ENCODE measurements at regions not wholly inside any gene's neighbourhood (a gene's known extent, or its start where the extent isn't known, plus 50 kb on each side); places are given as distances from the start of the nearest gene placed in this dataset.

DNA sequence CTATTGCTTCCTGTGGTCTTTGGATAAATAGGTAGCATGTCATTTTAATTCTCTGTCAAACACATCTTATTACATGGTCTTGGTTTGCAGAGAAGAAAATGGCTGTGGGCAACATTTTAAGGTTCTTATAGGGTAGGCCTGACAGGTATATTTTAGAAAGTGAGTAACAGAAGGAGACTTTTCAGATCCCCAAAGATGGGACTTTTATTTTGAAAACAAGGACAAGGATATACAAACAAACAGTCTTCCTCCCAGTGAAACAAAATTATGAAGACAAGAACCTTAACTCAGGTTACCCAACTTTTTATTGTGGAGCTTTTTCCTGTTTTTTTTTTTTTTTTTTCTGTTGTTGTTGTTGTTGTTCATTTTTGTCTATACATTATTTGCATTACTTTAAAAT, 916.2 kb downstream of the NTRK3 start:
- DNase-seq, result no peak
- TF ChIP-seq POLR2A (IDR thresholded peaks at IDR 0.05) (no peak), CTCF (IDR thresholded peaks at IDR 0.05) (no peak)

DNA sequence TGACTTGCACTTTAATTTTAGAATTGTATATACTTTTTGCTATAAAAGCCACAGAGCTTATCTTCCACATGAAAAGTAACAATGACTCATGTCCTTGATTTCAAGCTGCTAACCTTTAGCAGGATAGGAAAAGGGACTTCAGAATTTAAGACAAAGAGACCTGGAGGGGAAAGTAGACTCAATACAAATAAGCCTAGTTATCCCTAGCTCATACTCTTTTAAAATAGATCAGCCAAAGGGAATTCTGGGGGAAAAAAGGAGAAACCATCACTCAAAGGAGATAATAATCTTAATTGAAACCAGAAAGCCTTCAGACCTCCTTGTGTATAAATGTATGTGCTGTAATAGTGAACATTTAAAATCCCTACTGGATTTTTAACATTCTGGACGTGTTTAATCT, 930.3 kb downstream of the NTRK3 start:
- Histone ChIP-seq H3K27ac (no peak overlapping the region), H3K36me3 (replicated peaks in 1 of 2) (no peaks in the 10 kb centered on the region), H3K9me3 (replicated peaks in 1 of 3) (no peaks in the 10 kb centered on the region), H3K4me3 (no peak overlapping the region), H3K4me1 (replicated peaks in 1 of 2) (peaks cover 0 to 4% of the 10 kb centered on the region in 2 donors), H3K27me3 (no peaks in the 10 kb centered on the region)
- intact Hi-C loops (cut with DNase I), result no loop called here
- no peak for TF ChIP-seq CTCF (IDR thresholded peaks at IDR 0.05)
- no peak for TF ChIP-seq POLR2A (IDR thresholded peaks at IDR 0.05)
- 18 to 32% (median 20%) methylated on average over 1 of the region's 1 CpG for WGBS, 4 donors
- DNase-seq, result no peak

More for the DNA sequence above, 916.2 kb downstream of the NTRK3 start:
- Histone ChIP-seq H3K27ac (no peak overlapping the region), H3K27me3 (no peaks in the 10 kb centered on the region), H3K9me3 (replicated peaks in 1 of 3) (no peaks in the 10 kb centered on the region), H3K36me3 (replicated peaks in 1 of 2) (no peaks in the 10 kb centered on the region), H3K4me1 (replicated peaks in 1 of 2) (no peaks in the 10 kb centered on the region), H3K4me3 (no peak overlapping the region)
- intact Hi-C loops (cut with DNase I), result no loop called here

- no peaks in the 10 kb centered on the region for H3K36me3 ChIP-seq (replicated peaks in 1 of 2)
- no peaks in the 10 kb centered on the region for H3K9me3 ChIP-seq (replicated peaks in 1 of 3)
- H3K27ac ChIP-seq, result no peak overlapping the region
- TF ChIP-seq CTCF (IDR thresholded peaks at IDR 0.05), result no peak
- no peak for TF ChIP-seq POLR2A (IDR thresholded peaks at IDR 0.05)
- H3K27me3 ChIP-seq, result no peaks in the 10 kb centered on the region
- H3K4me1 ChIP-seq (replicated peaks in 1 of 2), result peaks cover 0 to 4% of the 10 kb centered on the region in 2 donors
- intact Hi-C loops (cut with DNase I), result no loop called here
- DNase-seq, result no peak
- no peak overlapping the region for H3K4me3 ChIP-seq
- WGBS, 4 donors, result 56 to 67% (median 64%) methylated on average over 1 of the region's 1 CpG
Observed at GRCh38 chr15:87322870-87323269, 933.7 kb downstream of the NTRK3 start.

DNA sequence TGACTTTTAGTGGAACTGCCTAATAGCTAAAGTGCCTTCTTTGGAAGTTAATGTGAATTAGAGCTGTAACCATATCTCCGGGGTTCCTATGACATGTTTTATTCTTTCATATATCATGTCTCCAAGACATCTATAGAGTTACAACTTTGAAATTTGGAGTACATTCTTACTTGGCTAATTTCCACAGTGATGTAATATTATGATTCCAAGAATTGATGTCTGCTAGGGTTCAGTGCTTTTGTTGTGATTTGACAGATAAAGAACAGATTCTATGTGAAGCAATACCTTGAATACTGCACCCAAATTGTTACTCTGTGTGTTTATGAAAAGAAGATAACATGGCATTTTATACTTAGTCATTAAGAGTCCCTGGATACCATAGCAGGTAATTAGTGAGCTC, 934.3 kb downstream of the NTRK3 start:
- peaks cover 0 to 4% of the 10 kb centered on the region in 2 donors for H3K4me1 ChIP-seq (replicated peaks in 1 of 2)
- H3K4me3 ChIP-seq, result no peak overlapping the region
- no peak for DNase-seq
- intact Hi-C loops (cut with DNase I), result no loop called here
- H3K9me3 ChIP-seq (replicated peaks in 1 of 3), result no peaks in the 10 kb centered on the region
- no peaks in the 10 kb centered on the region for H3K36me3 ChIP-seq (replicated peaks in 1 of 2)
- no peaks in the 10 kb centered on the region for H3K27me3 ChIP-seq
- WGBS, 4 donors, result 47 to 81% (median 73%) methylated on average over 1 of the region's 1 CpG
- TF ChIP-seq POLR2A (IDR thresholded peaks at IDR 0.05), result no peak
- TF ChIP-seq CTCF (IDR thresholded peaks at IDR 0.05), result no peak
- H3K27ac ChIP-seq, result no peak overlapping the region
